GM21367 (cell line): ENCODE measurements at regions not wholly inside any gene's neighbourhood (a gene's known extent, or its start where the extent isn't known, plus 50 kb on each side); places are given as distances from the start of the nearest gene placed in this dataset.

Source experiments
- ATAC-seq: cut with Tn5 transposase; IDR thresholded peaks from one replicate; pipeline ENCODE4 v1.9.1; 2021; ENCODE audit not compliant: unreplicated experiment

DNA sequence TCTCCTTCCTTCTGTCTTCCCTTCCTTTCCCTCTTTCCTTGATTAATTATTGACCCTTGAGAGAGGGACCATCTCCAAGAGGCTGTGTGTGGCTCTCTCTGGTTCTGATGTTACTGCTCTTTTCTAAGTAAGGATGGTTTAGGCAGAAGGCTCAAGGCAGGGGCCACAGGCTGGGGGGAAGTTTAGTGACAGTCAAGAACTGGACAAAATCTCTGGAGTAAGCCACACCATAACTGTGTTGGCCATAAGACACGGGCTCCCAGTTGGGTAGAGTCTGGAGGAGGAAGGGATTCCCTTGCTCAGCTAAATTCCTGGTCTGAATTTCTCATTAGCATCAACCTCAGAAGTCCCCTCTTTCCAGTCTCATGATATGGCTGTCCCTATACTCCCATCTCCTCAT is 74.7 kb downstream of the BUD13 start:
- ATAC-seq, result no peak

DNA sequence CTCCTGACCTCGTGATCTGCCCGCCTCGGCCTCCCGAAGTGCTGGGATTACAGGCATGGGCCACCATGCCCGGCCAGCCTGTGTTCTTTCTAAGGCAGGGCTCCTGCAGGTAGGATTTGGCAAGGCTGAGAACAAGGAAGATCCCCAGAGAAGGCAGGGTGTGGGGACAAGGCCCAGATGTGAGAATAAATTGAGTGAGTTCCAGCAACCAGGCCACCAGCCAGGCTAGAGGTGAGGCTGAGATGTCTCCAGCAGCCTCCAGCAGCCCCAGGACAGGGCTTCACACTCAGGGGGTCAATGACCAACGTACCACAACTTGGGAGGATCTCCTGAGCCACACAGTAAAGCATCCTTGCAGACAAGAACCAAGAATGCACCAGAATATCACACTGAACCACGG is 75.1 kb downstream of the BUD13 start:
- ATAC-seq, result no peak

GRCh38 chr11:116697011-116697410 is 75.8 kb downstream of the BUD13 start:
- no peak for ATAC-seq

DNA sequence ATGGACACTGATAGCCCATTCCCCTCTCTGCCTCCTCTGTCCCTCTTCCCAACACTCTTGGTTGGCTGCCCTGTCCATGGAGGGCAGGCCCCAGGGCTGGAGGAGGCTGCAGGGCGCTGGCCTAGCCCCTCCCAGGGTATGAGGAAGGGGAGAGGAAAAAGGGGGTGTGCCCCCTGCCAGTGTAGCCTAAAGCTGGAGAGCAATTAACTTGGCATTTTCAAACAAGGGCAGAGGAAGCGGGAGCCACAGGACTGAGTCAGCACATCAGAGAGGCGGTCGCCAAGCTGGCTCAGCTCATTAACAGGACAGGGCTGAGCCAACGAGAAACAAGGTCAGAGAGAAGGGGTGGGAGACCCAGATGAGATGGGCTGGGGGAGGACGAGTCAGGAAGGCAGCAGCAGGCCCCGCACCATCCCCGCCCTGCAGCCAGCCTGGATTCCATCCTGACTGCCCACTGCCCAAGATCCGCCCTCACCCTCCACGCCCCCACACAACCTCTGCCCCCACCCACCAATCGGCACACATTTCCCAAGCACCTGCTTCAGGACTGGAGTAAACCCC is 76.3 kb downstream of the BUD13 start:
- ATAC-seq, result no peak

DNA sequence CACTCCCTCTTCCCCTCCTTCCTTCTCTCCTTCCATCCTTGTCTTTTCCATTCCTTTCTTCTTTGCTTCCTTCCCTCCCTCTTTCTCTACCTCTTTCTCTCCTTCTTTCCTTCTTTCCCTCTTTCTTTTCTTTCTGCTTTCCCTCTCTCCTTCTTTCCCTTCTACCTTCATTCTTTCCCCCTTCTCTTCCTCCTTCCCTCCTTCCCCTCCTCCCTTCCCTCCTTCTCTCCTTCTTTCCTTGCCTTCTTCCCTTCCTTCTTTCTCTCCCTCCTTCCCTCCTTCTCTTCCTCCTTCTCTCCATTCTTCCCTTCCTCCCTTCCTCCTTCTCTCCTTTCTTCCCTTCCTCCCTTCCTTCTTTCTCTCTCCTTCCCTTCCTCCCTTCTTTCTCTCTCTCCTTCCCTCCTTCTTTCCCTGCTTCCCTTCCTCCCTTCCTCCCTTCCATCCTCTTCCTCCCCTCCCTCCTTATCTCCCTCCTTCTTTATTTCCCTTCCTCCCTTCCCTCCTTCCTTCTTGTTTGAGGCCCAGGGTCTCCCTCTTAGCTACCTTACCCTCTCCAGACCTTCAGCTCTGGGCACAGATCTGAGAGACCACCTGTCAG is 77.0 kb downstream of the BUD13 start:
- no peak for ATAC-seq

DNA sequence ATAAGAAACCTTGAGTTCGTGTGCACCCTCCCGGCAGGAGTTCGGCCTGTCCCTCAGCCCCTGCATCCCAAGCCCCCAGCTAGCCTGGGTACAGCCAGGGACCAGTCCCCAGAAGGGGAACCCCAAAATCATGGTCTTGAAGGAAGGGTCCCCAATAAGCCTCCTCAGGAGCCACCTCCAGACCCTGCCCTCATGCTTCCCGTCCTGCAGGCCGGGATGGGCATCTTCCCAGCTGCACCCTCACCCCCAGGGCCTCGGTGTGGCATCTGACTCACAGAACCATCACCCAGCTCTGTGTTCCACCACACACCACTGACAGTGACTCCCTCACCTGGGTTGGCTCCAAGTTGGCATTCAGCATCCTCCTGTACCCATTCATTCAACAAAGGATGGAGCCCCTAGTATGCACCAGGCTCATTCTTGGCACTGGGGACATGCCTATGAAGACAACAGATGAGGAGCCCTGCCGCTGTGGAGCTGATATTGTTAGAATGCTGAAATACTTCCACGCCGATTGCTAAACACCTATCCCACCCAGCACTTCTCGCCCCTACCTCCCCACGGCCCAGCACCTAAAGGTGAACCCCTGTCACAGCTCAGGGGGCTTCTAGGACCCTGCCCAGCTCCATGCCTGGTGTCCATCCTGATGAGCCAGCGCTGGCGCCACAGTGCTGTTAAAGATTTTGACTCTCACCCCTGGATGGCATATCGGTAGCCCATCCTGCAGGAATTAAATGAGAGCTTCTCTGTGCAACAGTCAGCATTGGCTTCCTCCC is 77.8 kb downstream of the BUD13 start:
- no peak for ATAC-seq

GRCh38 chr11:116694349-116694725 is 78.5 kb downstream of the BUD13 start:
- ATAC-seq, result no peak

GRCh38 chr11:116693593-116694348 is 79.0 kb downstream of the BUD13 start:
- no peak for ATAC-seq

- ATAC-seq, result no peak
Measured at GRCh38 chr11:116693102-116693570, 79.7 kb downstream of the BUD13 start.

GRCh38 chr11:116692318-116693101 is 80.3 kb downstream of the BUD13 start:
- no peak for ATAC-seq

- ATAC-seq, result no peak
Measured at GRCh38 chr11:116691771-116692177, 81.0 kb downstream of the BUD13 start.

GRCh38 chr11:116690611-116691010 is 82.2 kb downstream of the BUD13 start:
- ATAC-seq, result no peak

DNA sequence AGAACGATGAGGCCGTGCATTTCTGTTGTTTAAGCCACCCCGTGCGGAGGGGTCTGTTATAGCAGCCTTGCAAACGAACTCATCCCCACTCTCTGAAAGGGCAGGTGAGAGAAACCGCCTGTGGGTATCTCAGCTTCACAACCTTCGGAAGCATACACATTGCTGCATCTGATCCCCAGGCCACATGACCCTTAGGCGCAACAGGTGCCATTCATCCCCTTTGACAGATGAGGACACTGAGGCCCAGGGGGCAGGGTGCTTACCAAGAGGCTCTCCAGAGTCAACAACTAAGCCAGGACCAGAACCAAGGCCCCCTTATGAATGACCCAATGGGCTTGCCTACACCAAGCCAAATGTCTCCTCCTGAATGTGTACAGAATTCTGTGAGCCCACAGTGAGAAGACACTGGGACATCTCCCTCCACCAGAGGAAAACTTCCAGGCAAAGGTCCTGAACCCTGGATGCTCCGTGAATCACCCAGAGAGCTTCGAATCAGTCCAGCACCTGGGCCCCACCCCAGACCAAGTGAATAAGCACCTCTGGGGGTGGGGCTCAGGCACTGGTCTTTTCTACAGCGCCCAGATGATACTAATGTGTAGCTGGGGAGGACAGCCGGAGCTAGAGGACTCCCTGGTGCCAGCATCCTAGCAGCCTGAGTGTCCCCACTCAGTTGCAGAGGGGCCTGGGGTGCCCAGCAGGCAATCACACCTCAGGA is 83.2 kb downstream of the BUD13 start:
- ATAC-seq, result no peak

DNA sequence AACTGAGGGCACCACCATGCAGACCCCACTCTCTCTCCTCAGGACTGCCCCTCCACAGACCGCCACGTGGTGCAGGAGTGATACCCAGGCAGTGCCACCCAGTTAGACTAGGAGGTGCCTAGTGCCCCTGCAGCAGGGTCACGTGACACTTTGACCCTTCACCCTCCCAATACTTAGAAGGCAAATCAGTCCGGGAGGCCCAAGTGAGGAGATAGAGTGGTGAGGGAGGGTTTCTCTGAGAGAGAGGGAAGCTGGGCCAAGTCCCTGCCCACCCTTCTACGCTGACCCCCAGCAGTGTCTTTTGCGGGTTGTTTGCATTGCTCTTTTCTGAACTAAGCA is 84.6 kb downstream of the BUD13 start:
- no peak for ATAC-seq

DNA sequence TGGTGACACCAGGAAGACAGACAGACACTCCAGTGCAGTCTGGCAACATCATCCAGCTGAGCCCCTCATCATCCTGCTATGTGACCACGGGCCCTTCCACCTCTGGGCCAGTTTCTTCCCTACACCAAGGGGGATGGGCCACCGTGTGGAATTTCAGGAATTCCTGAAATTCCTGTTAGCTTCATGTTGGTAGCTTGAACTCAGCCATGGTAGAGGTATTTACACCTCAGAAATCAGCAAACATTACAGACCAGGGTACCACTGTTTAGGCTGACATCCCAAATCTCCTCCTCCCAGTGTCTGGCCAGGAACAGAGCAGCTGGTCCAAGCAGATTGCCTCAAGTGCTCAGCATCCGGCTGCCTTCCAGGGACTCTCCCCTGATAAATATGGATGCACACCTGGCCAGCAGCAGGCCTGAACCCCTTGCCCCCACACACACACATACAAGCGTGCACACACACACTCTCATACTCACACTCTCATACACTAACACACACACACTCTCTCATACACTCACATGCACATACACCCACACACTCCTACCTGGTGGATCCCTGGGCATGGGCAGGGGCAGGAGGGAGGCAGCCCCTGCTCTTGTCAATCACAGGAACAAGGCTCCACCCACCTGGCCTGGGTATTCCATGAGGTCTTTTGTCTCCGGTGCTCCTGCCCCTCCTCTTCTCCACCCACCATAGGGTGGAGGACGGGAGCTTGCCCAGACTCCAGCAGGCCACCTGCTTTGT is 85.2 kb downstream of the BUD13 start:
- ATAC-seq, result no peak

- ATAC-seq, result no peak
Measured at GRCh38 chr11:116686866-116687265, 85.9 kb downstream of the BUD13 start.

DNA sequence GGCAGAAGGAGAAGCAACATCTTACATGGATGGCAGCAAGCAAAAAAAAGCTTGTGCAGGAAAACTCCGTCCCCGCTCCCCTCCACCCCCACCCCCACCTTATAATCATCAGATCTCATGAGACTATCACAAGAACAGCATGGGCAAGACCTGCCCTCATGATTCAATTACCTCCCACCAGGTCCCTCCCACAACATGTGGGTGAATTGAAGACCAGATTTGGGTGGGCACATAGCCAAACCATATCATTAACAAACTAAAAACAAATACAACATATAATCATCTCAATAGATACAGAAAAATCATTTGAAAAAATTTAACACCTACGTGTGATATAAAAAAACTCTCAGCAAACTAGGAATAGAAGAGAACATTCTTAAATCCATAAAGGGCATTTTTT is 88.8 kb downstream of the BUD13 start:
- no peak for ATAC-seq

- ATAC-seq, result no peak
Measured at GRCh38 chr11:116680349-116681125, 92.2 kb downstream of the BUD13 start.

- ATAC-seq, result no peak
Measured at GRCh38 chr11:116678887-116679286, 93.9 kb downstream of the BUD13 start.
